Psoas muscle (tissue), 7 donors: ENCODE measurements at regions not wholly inside any gene's neighbourhood (a gene's known extent, or its start where the extent isn't known, plus 50 kb on each side); places are given as distances from the start of the nearest gene placed in this dataset.
"Not testable (repeated sequence)": the region's sequence is repeated elsewhere in the genome, so short reads cannot be mapped to it uniquely, and the experiment has no call there.

Experiments
- ATAC-seq, 4 donors: fragments of 200-7000 bp; cut with Tn5 transposase; one replicate each; pipeline ENCODE4 v1.9.1; 2020; ENCODE audit warnings: moderate library complexity in 3 of 4, mild to moderate bottlenecking in 2 of 4
- DNase-seq, 2 donors: peaks; one replicate each; pipeline ENCODE4 v3.0.0-alpha.2; 2020
- H3K27ac ChIP-seq: fragments of 200-600 bp; one replicate; pipeline ENCODE4 v1.8.0; 2022
- H3K27me3 ChIP-seq, 3 donors: fragments of 200-600 bp in 1 of 3; one replicate each; pipeline versions ENCODE4 v1.6.1 to v1.8.0; 2013 to 2022; ENCODE audit warnings: low read length in 2 of 3, mild to moderate bottlenecking in 2 of 3, moderate library complexity in 1 of 3; ENCODE audit not compliant: insufficient read depth in 3 of 3
- H3K36me3 ChIP-seq, 2 donors: fragments of 200-600 bp in 1 of 2; one replicate each; pipeline versions ENCODE4 v1.6.1 to v1.8.0; 2013 to 2022; ENCODE audit warnings: low read depth in 1 of 2, mild to moderate bottlenecking in 1 of 2, moderate library complexity in 1 of 2; ENCODE audit not compliant: insufficient read depth in 1 of 2
- H3K4me1 ChIP-seq: fragments of 200-600 bp; one replicate; pipeline ENCODE4 v1.8.0; 2022
- H3K4me3 ChIP-seq: fragments of 200-600 bp; one replicate; pipeline ENCODE4 v1.8.0; 2022; ENCODE audit warnings: mild to moderate bottlenecking
- H3K9me3 ChIP-seq: fragments of 200-600 bp; one replicate; pipeline ENCODE4 v1.8.0; 2022
- CTCF ChIP-seq: fragments of 200-600 bp; IDR thresholded peaks from one replicate; pipeline ENCODE4 v1.8.0; 2022; ENCODE audit warnings: antibody characterized with exemption
- WGBS, 3 donors: extraction: QIAGEN DNeasy Blood & Tissue Kit; methylation state at CpG; one replicate each; pipeline versions ENCODE4 v1.1.6 to v1.1.7; 2013; 5-methylcytosine and 5-hydroxymethylcytosine counted together
- intact Hi-C, 2 donors: fragments of 100-400 bp; cut with DNase I; formaldehyde crosslinking; loops; one replicate each; pipeline versions ENCODE4 v1.11.0 to v1.14.2; 2022
- donor health status: healthy with polysubstance abuse.
- donor health status: DM: no; HTN: no; CAD: no; lungs with moderate emphysema.
- donor health status: Bipolar disorder and iron deficiency.
- donor health status: healthy.
- donor health status: DM: yes; HTN: yes; CAD: no.
- donor health status: DM: no; HTN: no; CAD: no.
- donor health status: DM: yes; HTN: yes; CAD: no.

GRCh38 chr2:239548451-239548871, 147.6 kb upstream of the HDAC4 start:
- no peak overlapping the region for H3K4me3 ChIP-seq
- no peak overlapping the region for H3K27ac ChIP-seq
- ATAC-seq (no peak), DNase-seq (no peak)
- WGBS, 3 donors, result 89 to 90% (median 89%) methylated on average over 12 of the region's 12 CpGs
- H3K27me3 ChIP-seq, result no peaks in the 10 kb centered on the region
- H3K36me3 ChIP-seq, result no peaks in the 10 kb centered on the region
- H3K9me3 ChIP-seq, result no peaks in the 10 kb centered on the region
- intact Hi-C loops, result no loop called here
- no peak for TF ChIP-seq CTCF
- peaks cover 4% of the 10 kb centered on the region for H3K4me1 ChIP-seq

GRCh38 chr2:239547140-239547539, 146.3 kb upstream of the HDAC4 start:
- DNase-seq, intact Hi-C loops, H3K27ac ChIP-seq, H3K4me3 ChIP-seq, ATAC-seq, H3K9me3 ChIP-seq, H3K36me3 ChIP-seq, H3K27me3 ChIP-seq, H3K4me1 ChIP-seq: not testable (repeated sequence)
- WGBS, 3 donors, result 92 to 97% (median 94%) methylated on average over 3 of the region's 3 CpGs

DNA sequence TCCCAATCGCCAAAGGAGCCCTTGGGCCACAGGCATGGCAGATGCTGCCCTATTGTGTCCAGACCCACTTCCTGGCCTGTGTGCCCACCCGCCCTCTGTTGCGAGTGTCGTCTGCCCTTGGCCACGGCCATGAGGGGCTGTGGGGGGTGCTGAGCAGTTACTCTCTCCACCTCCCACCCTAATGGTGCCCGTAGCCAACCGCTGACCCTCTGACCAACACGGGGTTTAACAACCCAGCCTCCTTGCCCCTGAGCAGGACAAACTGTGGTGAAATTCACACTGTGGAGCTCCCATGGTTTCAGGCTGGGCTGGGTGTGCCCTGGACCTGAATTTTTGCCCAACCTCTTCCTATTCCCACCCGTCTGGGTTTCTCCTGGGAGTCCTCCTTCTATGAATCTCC, 145.7 kb upstream of the HDAC4 start:
- H3K4me3 ChIP-seq, result no peak overlapping the region
- 84 to 91% (median 89%) methylated on average over 9 of the region's 9 CpGs for WGBS, 3 donors
- TF ChIP-seq CTCF, result no peak
- H3K27me3 ChIP-seq, result no peaks in the 10 kb centered on the region
- intact Hi-C loops, result no loop called here
- peaks cover 3% of the 10 kb centered on the region for H3K9me3 ChIP-seq
- peaks cover 4% of the 10 kb centered on the region for H3K4me1 ChIP-seq
- ATAC-seq (no peak), DNase-seq (no peak)
- H3K27ac ChIP-seq, result no peak overlapping the region
- H3K36me3 ChIP-seq, result no peaks in the 10 kb centered on the region

DNA sequence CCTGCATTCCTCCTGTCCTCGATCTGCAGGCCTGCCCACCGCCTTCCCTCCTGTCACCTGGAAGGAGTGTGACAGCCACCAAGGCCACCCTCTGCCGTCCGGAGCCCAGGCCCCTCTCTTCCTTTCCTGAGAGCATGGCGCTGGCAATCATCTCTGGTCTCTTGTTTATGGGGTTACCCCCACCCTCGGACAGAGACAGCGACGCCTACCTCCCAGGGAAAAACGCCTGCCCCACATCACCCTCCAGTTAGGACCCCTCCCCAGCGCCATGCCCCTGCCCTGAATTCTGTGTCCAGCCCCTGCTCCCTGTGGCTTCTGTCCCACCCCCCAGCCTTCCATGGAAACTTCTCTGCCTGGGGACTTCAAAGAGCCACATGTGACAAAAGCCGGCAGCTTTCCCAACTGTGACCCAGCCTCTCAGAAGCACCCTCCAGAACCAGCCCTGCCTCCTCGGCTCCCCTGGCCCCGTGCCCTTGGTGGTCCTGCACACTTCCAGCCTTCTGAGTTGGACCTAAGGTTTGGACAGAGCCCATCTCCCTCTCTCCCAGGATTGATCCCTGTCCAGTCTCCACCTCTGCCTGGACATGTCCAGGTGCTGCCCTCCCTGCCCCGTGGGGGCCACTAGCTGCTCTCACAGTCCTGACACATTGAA, 145.0 kb upstream of the HDAC4 start:
- H3K27me3 ChIP-seq, result no peaks in the 10 kb centered on the region
- whole genome bisulfite sequencing, 3 donors, result 86 to 89% (median 86%) methylated on average over 14 of the region's 14 CpGs
- H3K27ac ChIP-seq, result no peak overlapping the region
- no peak for TF ChIP-seq CTCF
- no peak for DNase-seq
- intact Hi-C loops, result no loop called here
- H3K36me3 ChIP-seq, result no peaks in the 10 kb centered on the region
- no peak for ATAC-seq
- no peak overlapping the region for H3K4me3 ChIP-seq
- peaks cover 8% of the 10 kb centered on the region for H3K9me3 ChIP-seq
- H3K4me1 ChIP-seq, result peaks cover 4% of the 10 kb centered on the region

DNA sequence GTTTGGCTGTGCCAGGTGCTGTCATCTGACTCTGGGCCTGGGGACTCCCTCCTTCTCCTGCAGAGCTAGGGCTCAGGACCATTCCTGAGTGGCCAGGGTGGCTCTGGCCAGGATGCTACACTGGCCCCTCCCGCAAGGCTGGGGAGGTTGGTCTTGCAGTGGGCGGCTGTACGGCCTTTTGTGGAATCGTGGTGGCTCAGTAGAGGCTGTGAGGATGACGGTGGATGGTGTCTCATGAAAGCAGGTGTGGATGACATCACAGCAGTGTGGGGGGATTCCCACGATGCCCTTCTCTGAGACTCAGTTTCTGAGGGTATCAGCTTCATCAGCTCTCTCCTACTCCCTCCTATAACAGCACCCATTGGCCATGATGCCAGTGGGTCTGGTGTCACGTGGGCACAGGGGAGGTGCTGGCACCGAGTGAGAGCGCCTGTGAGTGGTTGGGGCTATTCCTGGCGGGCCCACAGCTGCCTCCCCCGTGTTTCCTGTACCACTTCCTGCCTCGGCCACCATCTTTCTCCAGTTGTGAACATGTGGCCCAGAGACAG, 144.2 kb upstream of the HDAC4 start:
- peaks cover 8% of the 10 kb centered on the region for H3K9me3 ChIP-seq
- WGBS, 3 donors, result 82 to 83% (median 82%) methylated on average over 12 of the region's 12 CpGs
- no peak for TF ChIP-seq CTCF
- H3K4me1 ChIP-seq, result peaks cover 4% of the 10 kb centered on the region
- intact Hi-C loops, result no loop called here
- no peaks in the 10 kb centered on the region for H3K27me3 ChIP-seq
- H3K36me3 ChIP-seq, result no peaks in the 10 kb centered on the region
- no peak overlapping the region for H3K27ac ChIP-seq
- no peak overlapping the region for H3K4me3 ChIP-seq
- no peak for DNase-seq
- ATAC-seq, result no peak
